SK-N-SH (cell line): ENCODE measurements at regions not wholly inside any gene's neighbourhood (a gene's known extent, or its start where the extent isn't known, plus 50 kb on each side); places are given as distances from the start of the nearest gene placed in this dataset.

ENCODE experiments used
- CTCF ChIA-PET: fragments of 300-600, 350-600 bp; formaldehyde crosslinking; extraction: SDS; loops from one replicate; lab custom pipeline; 2021; lab: Yijun Ruan, JAX
- POLR2A ChIA-PET: fragments of 350-600 bp; sonication (Branson Sonifier 250); formaldehyde crosslinking; extraction: SDS; loops from one replicate; lab custom pipeline; 2020; ENCODE audit warnings: antibody characterized with exemption, inconsistent platforms; lab: Yijun Ruan, JAX
- DNase-seq: peaks from one replicate; pipeline ENCODE4 v3.0.0; 2012
- H2AFZ ChIP-seq: fragments of 200-600 bp; sonication (generic); 2 replicates; pipeline ENCODE4 v1.8.1; 2016; ENCODE audit warnings: antibody characterized with exemption, mild to moderate bottlenecking, low read depth
- H3F3A ChIP-seq: fragments of 200-600 bp; sonication (generic); replicated peaks from 2 replicates; pipeline ENCODE3; 2016; ENCODE audit warnings: antibody characterized with exemption, mild to moderate bottlenecking; ENCODE audit not compliant: insufficient read depth
- H3K27ac ChIP-seq, 2 experiments: fragments of 200-500 bp in 1 of 2; fragments of 200-600 bp in 1 of 2; sonication (Bioruptor generic) in 1 of 2; sonication (generic), shearing (Covaris generic) in 1 of 2; 2 replicates each; pipeline versions ENCODE4 v1.5.1 to v1.6.1; 2014 to 2016; ENCODE audit warnings: low read depth in 2 of 2, inconsistent platforms in 1 of 2, low read length in 1 of 2, mild to moderate bottlenecking in 1 of 2, mixed read lengths in 1 of 2
- H3K27me3 ChIP-seq: fragments of 200-600 bp; sonication (generic), shearing (Covaris generic); 2 replicates; pipeline ENCODE4 v1.6.1; 2016; ENCODE audit warnings: mixed run types; ENCODE audit not compliant: insufficient read depth
- H3K36me3 ChIP-seq, 2 experiments: fragments of 200-500 bp in 1 of 2; fragments of 200-600 bp in 1 of 2; sonication (Bioruptor generic) in 1 of 2; sonication (generic) in 1 of 2; replicated peaks in 1 of 2; 2 replicates each; pipeline versions ENCODE3 to v1.5.1; 2014 to 2016; ENCODE audit warnings: low read length in 1 of 2, mild to moderate bottlenecking in 1 of 2; ENCODE audit not compliant: insufficient read depth in 2 of 2, control insufficient read depth in 1 of 2
- H3K4me1 ChIP-seq, 2 experiments: fragments of 200-500 bp in 1 of 2; fragments of 200-600 bp in 1 of 2; sonication (Bioruptor generic) in 1 of 2; sonication (generic), shearing (Covaris generic) in 1 of 2; 2 replicates each; pipeline versions ENCODE4 v1.5.1 to v1.6.1; 2014 to 2016; ENCODE audit warnings: low read depth in 1 of 2, low read length in 1 of 2, mixed run types in 1 of 2; ENCODE audit not compliant: insufficient read depth in 2 of 2, control insufficient read depth in 1 of 2
- H3K4me2 ChIP-seq: fragments of 200-600 bp; sonication (generic), shearing (Covaris generic); 2 replicates; pipeline ENCODE4 v1.6.1; 2017; ENCODE audit warnings: mixed run types
- H3K4me3 ChIP-seq, 2 experiments: fragments of 200-500 bp in 1 of 2; fragments of 200-600 bp in 1 of 2; sonication (Bioruptor generic) in 1 of 2; sonication (generic), shearing (Covaris generic) in 1 of 2; 2 replicates each; pipeline versions ENCODE4 v1.5.1 to v1.8.1; 2014 to 2016; ENCODE audit warnings: low read depth in 2 of 2, inconsistent platforms in 1 of 2, low read length in 1 of 2, mild to moderate bottlenecking in 1 of 2, mixed read lengths in 1 of 2, moderate library complexity in 1 of 2
- H3K79me2 ChIP-seq: fragments of 200-600 bp; sonication (generic); 2 replicates; pipeline ENCODE4 v1.8.1; 2017; ENCODE audit warnings: mild to moderate bottlenecking; ENCODE audit not compliant: insufficient read depth
- H3K9ac ChIP-seq: fragments of 200-600 bp; sonication (generic); 2 replicates; pipeline ENCODE4 v1.6.1; 2017; ENCODE audit warnings: mixed run types
- H3K9me2 ChIP-seq: fragments of 200-600 bp; sonication (generic); 2 replicates; pipeline ENCODE4 v1.6.1; 2017; ENCODE audit warnings: mixed run types
- H3K9me3 ChIP-seq: fragments of 200-600 bp; sonication (generic); 2 replicates; pipeline ENCODE4 v1.6.1; 2017; ENCODE audit warnings: mixed run types, mild to moderate bottlenecking, moderate library complexity
- H4K20me1 ChIP-seq: fragments of 200-600 bp; sonication (generic); 2 replicates; pipeline ENCODE4 v1.6.1; 2017; ENCODE audit warnings: mild to moderate bottlenecking, mixed run types; ENCODE audit not compliant: insufficient read depth
- CHD2 ChIP-seq: fragments of 150-350 bp; IDR thresholded peaks from 2 replicates; pipeline ENCODE4 v1.6.1; 2018; ENCODE audit warnings: low read length; ENCODE audit not compliant: partially characterized antibody
- ELF1 ChIP-seq: IDR thresholded peaks from 2 replicates; pipeline ENCODE4 v1.4.0; 2012
- GATA2 ChIP-seq: sonication (generic); formaldehyde crosslinking; IDR thresholded peaks from 2 replicates; pipeline ENCODE4 v1.5.0; 2020; ENCODE audit warnings: mild to moderate bottlenecking, missing genetic modification reagents
- MEF2A ChIP-seq: IDR thresholded peaks from 2 replicates; pipeline ENCODE4 v1.4.0; 2012; ENCODE audit warnings: low read depth, borderline replicate concordance
- RAD21 ChIP-seq: IDR thresholded peaks from 2 replicates; pipeline ENCODE4 v1.6.1; 2012; ENCODE audit warnings: mild to moderate bottlenecking, low read length
- RCOR1 ChIP-seq: fragments of 150-350 bp; IDR thresholded peaks from 2 replicates; pipeline ENCODE4 v1.6.1; 2017; ENCODE audit warnings: antibody characterized with exemption, low read length
- RFX5 ChIP-seq: IDR thresholded peaks from 2 replicates; pipeline ENCODE4 v1.6.1; 2012; ENCODE audit warnings: mild to moderate bottlenecking, improper control_type of control experiment, low read length
- TEAD4 ChIP-seq: IDR thresholded peaks from 2 replicates; pipeline ENCODE4 v1.4.0; 2012; ENCODE audit warnings: mild to moderate bottlenecking, borderline replicate concordance; ENCODE audit not compliant: insufficient read depth
- YY1 ChIP-seq: IDR thresholded peaks from 2 replicates; pipeline ENCODE4 v1.4.0; 2012; ENCODE audit warnings: low read depth, mild to moderate bottlenecking
- WGBS: methylation state at CpG from one replicate; pipeline ENCODE4 v1.1.6; 2017; ENCODE audit warnings: low lambda C conversion rate; 5-methylcytosine and 5-hydroxymethylcytosine counted together
- TF ChIP-seq, protein P1 (sequence below): fragments of 150-350 bp; IDR thresholded peaks from 2 replicates; pipeline ENCODE4 v1.6.1; 2016; ENCODE audit warnings: mild to moderate bottlenecking, low read depth, low read length
- TF ChIP-seq, protein P2 (sequence below): IDR thresholded peaks from 2 replicates; pipeline ENCODE4 v1.6.1; 2012; ENCODE audit warnings: mild to moderate bottlenecking, low read depth, low read length, moderate library complexity
- TF ChIP-seq, protein P3 (sequence below): fragments of 200-600 bp; sonication (generic); IDR thresholded peaks from 2 replicates; pipeline ENCODE4 v1.6.1; 2017; ENCODE audit warnings: antibody characterized with exemption, mild to moderate bottlenecking, moderate library complexity

DNA sequence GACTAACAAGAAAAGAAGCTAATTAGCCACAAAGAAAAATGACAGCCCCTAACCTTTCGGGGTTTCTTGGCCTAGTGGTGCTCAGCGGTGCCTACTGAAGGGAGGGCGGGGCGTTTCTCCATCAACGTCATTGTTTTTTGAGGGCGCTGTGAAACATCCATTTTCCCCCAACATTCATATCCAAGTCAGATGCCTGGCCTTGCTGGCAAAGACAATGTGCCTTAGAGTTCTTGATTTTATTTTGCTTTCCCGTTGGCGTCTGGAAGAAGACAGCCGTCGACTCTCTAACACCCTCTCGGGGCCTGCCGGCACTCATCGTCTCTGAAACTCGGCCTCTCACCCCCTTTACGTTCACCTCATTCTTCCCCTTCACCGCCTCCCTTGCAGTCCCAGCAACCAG is 154.5 kb downstream of the PHETA1 start:
- Histone ChIP-seq H3K9me2 (no peaks in the 10 kb centered on the region), H3K9me3 (no peaks in the 10 kb centered on the region), H3K4me2 (no peak overlapping the region), H2AFZ (no peak overlapping the region), H3K27ac (peak overlapping the region in 1 of 2 experiments; percentile 99; a peak in 2 of 4 replicates), H3K4me3 (no peak overlapping the region), H3K27me3 (no peaks in the 10 kb centered on the region), H3F3A (no peaks in the 10 kb centered on the region), H4K20me1 (no peaks in the 10 kb centered on the region), H3K9ac (no peak overlapping the region), H3K4me1 (peaks cover 0 to 43% of the 10 kb centered on the region in 2 experiments; a peak in 2 of 4 replicates), H3K36me3 (no peaks in the 10 kb centered on the region), H3K79me2 (no peaks in the 10 kb centered on the region)
- ChIA-PET CTCF (interaction anchor here (0.8 to 3.0 kb wide), 6 partner anchors 10 to 85 kb away, joined by 3 to 10 read pairs (median 4); no protein-coding TSS in a partner anchor), POLR2A (no interaction called here)
- no peak for DNase-seq
- TF ChIP-seq, protein P1, sequence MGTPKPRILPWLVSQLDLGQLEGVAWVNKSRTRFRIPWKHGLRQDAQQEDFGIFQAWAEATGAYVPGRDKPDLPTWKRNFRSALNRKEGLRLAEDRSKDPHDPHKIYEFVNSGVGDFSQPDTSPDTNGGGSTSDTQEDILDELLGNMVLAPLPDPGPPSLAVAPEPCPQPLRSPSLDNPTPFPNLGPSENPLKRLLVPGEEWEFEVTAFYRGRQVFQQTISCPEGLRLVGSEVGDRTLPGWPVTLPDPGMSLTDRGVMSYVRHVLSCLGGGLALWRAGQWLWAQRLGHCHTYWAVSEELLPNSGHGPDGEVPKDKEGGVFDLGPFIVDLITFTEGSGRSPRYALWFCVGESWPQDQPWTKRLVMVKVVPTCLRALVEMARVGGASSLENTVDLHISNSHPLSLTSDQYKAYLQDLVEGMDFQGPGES: no peak
- TF ChIP-seq CHD2 (no peak), RCOR1 (no peak), YY1 (no peak), RAD21 (no peak), GATA2 (no peak)
- TF ChIP-seq, protein P2, sequence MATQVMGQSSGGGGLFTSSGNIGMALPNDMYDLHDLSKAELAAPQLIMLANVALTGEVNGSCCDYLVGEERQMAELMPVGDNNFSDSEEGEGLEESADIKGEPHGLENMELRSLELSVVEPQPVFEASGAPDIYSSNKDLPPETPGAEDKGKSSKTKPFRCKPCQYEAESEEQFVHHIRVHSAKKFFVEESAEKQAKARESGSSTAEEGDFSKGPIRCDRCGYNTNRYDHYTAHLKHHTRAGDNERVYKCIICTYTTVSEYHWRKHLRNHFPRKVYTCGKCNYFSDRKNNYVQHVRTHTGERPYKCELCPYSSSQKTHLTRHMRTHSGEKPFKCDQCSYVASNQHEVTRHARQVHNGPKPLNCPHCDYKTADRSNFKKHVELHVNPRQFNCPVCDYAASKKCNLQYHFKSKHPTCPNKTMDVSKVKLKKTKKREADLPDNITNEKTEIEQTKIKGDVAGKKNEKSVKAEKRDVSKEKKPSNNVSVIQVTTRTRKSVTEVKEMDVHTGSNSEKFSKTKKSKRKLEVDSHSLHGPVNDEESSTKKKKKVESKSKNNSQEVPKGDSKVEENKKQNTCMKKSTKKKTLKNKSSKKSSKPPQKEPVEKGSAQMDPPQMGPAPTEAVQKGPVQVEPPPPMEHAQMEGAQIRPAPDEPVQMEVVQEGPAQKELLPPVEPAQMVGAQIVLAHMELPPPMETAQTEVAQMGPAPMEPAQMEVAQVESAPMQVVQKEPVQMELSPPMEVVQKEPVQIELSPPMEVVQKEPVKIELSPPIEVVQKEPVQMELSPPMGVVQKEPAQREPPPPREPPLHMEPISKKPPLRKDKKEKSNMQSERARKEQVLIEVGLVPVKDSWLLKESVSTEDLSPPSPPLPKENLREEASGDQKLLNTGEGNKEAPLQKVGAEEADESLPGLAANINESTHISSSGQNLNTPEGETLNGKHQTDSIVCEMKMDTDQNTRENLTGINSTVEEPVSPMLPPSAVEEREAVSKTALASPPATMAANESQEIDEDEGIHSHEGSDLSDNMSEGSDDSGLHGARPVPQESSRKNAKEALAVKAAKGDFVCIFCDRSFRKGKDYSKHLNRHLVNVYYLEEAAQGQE: no peak
- WGBS: 75% methylated on average over 16 of the region's 16 CpGs

DNA sequence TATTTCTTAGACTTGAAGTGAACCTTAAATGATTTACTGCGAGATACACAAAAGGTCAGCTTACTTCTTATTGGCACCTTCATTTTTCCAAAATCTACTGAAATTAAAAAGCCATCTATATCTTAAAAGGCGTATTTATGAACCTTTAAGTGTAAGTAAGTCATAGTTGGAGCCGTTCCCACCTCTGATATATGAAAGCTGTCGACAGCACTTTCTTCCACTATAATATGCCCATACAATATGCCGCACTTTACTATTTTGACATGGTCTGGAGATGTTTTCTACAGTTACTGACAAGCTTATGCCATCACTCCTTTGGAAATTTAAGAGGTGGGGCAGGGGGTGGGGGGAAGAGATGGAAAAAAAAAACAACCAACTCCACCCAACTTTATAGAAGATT is 155.3 kb downstream of the PHETA1 start:
- no peaks in the 10 kb centered on the region for H3K27me3 ChIP-seq
- 38% methylated on average over 5 of the region's 5 CpGs for WGBS
- H3K36me3 ChIP-seq: no peaks in the 10 kb centered on the region
- no peak overlapping the region for H3K4me2 ChIP-seq
- no peak overlapping the region for H3K9ac ChIP-seq
- peak overlapping the region in 1 of 2 experiments; percentile 99; a peak in 2 of 4 replicates for H3K27ac ChIP-seq
- H3F3A ChIP-seq: no peaks in the 10 kb centered on the region
- H3K9me2 ChIP-seq: no peaks in the 10 kb centered on the region
- no peaks in the 10 kb centered on the region for H4K20me1 ChIP-seq
- no peaks in the 10 kb centered on the region for H3K9me3 ChIP-seq
- peaks cover 0 to 52% of the 10 kb centered on the region in 2 experiments; a peak in 2 of 4 replicates for H3K4me1 ChIP-seq
- DNase-seq: no peak
- no peak overlapping the region for H3K4me3 ChIP-seq
- ChIA-PET POLR2A (no interaction called here), CTCF (interaction anchor here (0.8 to 3.0 kb wide), 9 partner anchors 11 to 190 kb away, joined by 3 to 10 read pairs (median 3); no protein-coding TSS in a partner anchor)
- TF ChIP-seq MEF2A: no peak
- no peak for TF ChIP-seq TEAD4
- no peak for TF ChIP-seq RFX5
- no peak for TF ChIP-seq ELF1
- TF ChIP-seq, protein P3, sequence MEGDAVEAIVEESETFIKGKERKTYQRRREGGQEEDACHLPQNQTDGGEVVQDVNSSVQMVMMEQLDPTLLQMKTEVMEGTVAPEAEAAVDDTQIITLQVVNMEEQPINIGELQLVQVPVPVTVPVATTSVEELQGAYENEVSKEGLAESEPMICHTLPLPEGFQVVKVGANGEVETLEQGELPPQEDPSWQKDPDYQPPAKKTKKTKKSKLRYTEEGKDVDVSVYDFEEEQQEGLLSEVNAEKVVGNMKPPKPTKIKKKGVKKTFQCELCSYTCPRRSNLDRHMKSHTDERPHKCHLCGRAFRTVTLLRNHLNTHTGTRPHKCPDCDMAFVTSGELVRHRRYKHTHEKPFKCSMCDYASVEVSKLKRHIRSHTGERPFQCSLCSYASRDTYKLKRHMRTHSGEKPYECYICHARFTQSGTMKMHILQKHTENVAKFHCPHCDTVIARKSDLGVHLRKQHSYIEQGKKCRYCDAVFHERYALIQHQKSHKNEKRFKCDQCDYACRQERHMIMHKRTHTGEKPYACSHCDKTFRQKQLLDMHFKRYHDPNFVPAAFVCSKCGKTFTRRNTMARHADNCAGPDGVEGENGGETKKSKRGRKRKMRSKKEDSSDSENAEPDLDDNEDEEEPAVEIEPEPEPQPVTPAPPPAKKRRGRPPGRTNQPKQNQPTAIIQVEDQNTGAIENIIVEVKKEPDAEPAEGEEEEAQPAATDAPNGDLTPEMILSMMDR: no peak
- TF ChIP-seq, protein P1: no peak
- H2AFZ ChIP-seq: no peak overlapping the region
- H3K79me2 ChIP-seq: no peaks in the 10 kb centered on the region
